Neural cell (in vitro differentiated cells): ENCODE measurements at regions not wholly inside any gene's neighbourhood (a gene's known extent, or its start where the extent isn't known, plus 50 kb on each side); places are given as distances from the start of the nearest gene placed in this dataset.
A peak's percentile ranks its signal among the peaks of the same experiment; 100 is the strongest.

ENCODE experiments used
- H2AFZ ChIP-seq: fragments of 200-600, 300-800 bp; sonication (generic), shearing (Covaris generic); 2 replicates; pipeline ENCODE4 v1.6.0; 2014; ENCODE audit warnings: low read depth, mild to moderate bottlenecking, antibody characterized with exemption, low read length, moderate library complexity
- H3F3A ChIP-seq: fragments of 200-600 bp; shearing (Covaris generic); 2 replicates; pipeline ENCODE4 v1.6.1; 2016; ENCODE audit warnings: mild to moderate bottlenecking, moderate library complexity, mixed read lengths, antibody characterized with exemption, low read length; ENCODE audit not compliant: insufficient read depth, poor library complexity, severe bottlenecking
- H3K27ac ChIP-seq: fragments of 200-600, 300-800 bp; sonication (generic), shearing (Covaris generic); 2 replicates; pipeline ENCODE4 v1.5.1; 2014; ENCODE audit warnings: mild to moderate bottlenecking, low read length, moderate library complexity
- H3K27me3 ChIP-seq: fragments of 300-800, 200-600 bp; sonication (generic), shearing (Covaris generic); 2 replicates; pipeline ENCODE4 v1.6.0; 2014; ENCODE audit warnings: mild to moderate bottlenecking, low read depth, low read length, moderate library complexity; ENCODE audit not compliant: insufficient read depth
- H3K36me3 ChIP-seq: fragments of 300-800, 200-600 bp; sonication (generic), shearing (Covaris generic); 2 replicates; pipeline ENCODE4 v1.5.1; 2014; ENCODE audit warnings: mild to moderate bottlenecking, antibody characterized with exemption, low read length, moderate library complexity; ENCODE audit not compliant: insufficient read depth
- H3K4me2 ChIP-seq: fragments of 300-800, 200-600 bp; sonication (generic), shearing (Covaris generic); 2 replicates; pipeline ENCODE4 v1.6.0; 2014; ENCODE audit warnings: mild to moderate bottlenecking, low read length
- H3K4me3 ChIP-seq: fragments of 300-800, 200-600 bp; sonication (generic), shearing (Covaris generic); 2 replicates; pipeline ENCODE4 v1.5.1; 2014; ENCODE audit warnings: mild to moderate bottlenecking, low read length, moderate library complexity
- H3K79me2 ChIP-seq: fragments of 200-600 bp; shearing (Covaris generic); replicated peaks from 2 replicates; pipeline ENCODE4 v1.6.0; 2014; ENCODE audit warnings: mild to moderate bottlenecking, low read length, moderate library complexity; ENCODE audit not compliant: insufficient read depth
- H3K9ac ChIP-seq: fragments of 300-800, 200-600 bp; sonication (generic), shearing (Covaris generic); 2 replicates; pipeline ENCODE4 v1.6.1; 2016; ENCODE audit warnings: mild to moderate bottlenecking, low read length, mixed read lengths
- H3K9me2 ChIP-seq: fragments of 200-600 bp; shearing (Covaris generic); 2 replicates; pipeline ENCODE4 v1.6.1; 2016; ENCODE audit warnings: mild to moderate bottlenecking, low read length, mixed read lengths; ENCODE audit not compliant: insufficient read depth
- H3K9me3 ChIP-seq: fragments of 200-600, 300-800 bp; sonication (generic), shearing (Covaris generic); 2 replicates; pipeline ENCODE4 v1.6.1; 2016; ENCODE audit warnings: mild to moderate bottlenecking, mixed run types, low read length, moderate library complexity, mixed read lengths
- H4K20me1 ChIP-seq: fragments of 200-600 bp; shearing (Covaris generic); 2 replicates; pipeline ENCODE4 v1.6.1; 2016; ENCODE audit warnings: mild to moderate bottlenecking, mixed run types; ENCODE audit not compliant: insufficient read depth
- CTCF ChIP-seq: fragments of 450-650 bp; IDR thresholded peaks from 2 replicates; pipeline ENCODE4 v1.5.1; 2014; ENCODE audit warnings: antibody characterized with exemption, mild to moderate bottlenecking, moderate library complexity; ENCODE audit not compliant: poor library complexity, severe bottlenecking
- EP300 ChIP-seq: fragments of 450-650 bp; conservative IDR thresholded peaks from 2 replicates; pipeline ENCODE4 v1.6.1; 2014; ENCODE audit warnings: antibody characterized with exemption, mild to moderate bottlenecking, moderate library complexity; ENCODE audit not compliant: poor library complexity, severe bottlenecking
- EZH2 ChIP-seq: fragments of 200-600, 300-800 bp; shearing (Covaris generic), sonication (generic); IDR thresholded peaks from 2 replicates; pipeline ENCODE4 v1.6.1; 2014; ENCODE audit warnings: antibody characterized with exemption, low read length, borderline replicate concordance, mild to moderate bottlenecking; ENCODE audit not compliant: insufficient read depth, poor library complexity, severe bottlenecking
- POLR2AphosphoS5 ChIP-seq: IDR thresholded peaks from 2 replicates; pipeline ENCODE4 v1.6.1; 2012
- RAD21 ChIP-seq: fragments of 450-650 bp; conservative IDR thresholded peaks from 2 replicates; pipeline ENCODE4 v1.6.1; 2014; ENCODE audit warnings: antibody characterized with exemption, mild to moderate bottlenecking, moderate library complexity
- REST ChIP-seq: IDR thresholded peaks from 2 replicates; pipeline ENCODE4 v1.6.1; 2012; ENCODE audit warnings: borderline replicate concordance
- SMC3 ChIP-seq: fragments of 450-650 bp; conservative IDR thresholded peaks from 2 replicates; pipeline ENCODE4 v1.6.1; 2014; ENCODE audit warnings: antibody characterized with exemption, mild to moderate bottlenecking, moderate library complexity; ENCODE audit not compliant: poor library complexity
- TAF1 ChIP-seq: IDR thresholded peaks from 2 replicates; pipeline ENCODE4 v1.6.1; 2012; ENCODE audit warnings: low read depth

- H3K9ac ChIP-seq = no peak overlapping the region
- no peaks in the 10 kb centered on the region for H4K20me1 ChIP-seq
- no peaks in the 10 kb centered on the region for H3K36me3 ChIP-seq
Observed at GRCh38 chrX:25196221-25196620, 180.5 kb upstream of the ARX start.

GRCh38 chrX:25191403-25191802 lies 175.6 kb upstream of the ARX start:
- H3F3A ChIP-seq = no peaks in the 10 kb centered on the region
- H3K9me2 ChIP-seq = no peaks in the 10 kb centered on the region
- no peaks in the 10 kb centered on the region for H4K20me1 ChIP-seq
- TF ChIP-seq SMC3 = no peak
- TF ChIP-seq EP300 = no peak
- peak; percentile 29 for TF ChIP-seq CTCF
- TF ChIP-seq RAD21 = no peak
- no peak overlapping the region for H3K27ac ChIP-seq
- H3K79me2 ChIP-seq = no peaks in the 10 kb centered on the region
- no peaks in the 10 kb centered on the region for H3K27me3 ChIP-seq
- H3K4me2 ChIP-seq = no peak overlapping the region
- no peak overlapping the region for H3K9ac ChIP-seq
- no peak overlapping the region for H2AFZ ChIP-seq
- no peak overlapping the region for H3K4me3 ChIP-seq
- H3K36me3 ChIP-seq = no peaks in the 10 kb centered on the region
- H3K9me3 ChIP-seq = no peaks in the 10 kb centered on the region

More at GRCh38 chrX:25196221-25196620, 180.5 kb upstream of the ARX start:
- Histone ChIP-seq H3K4me3 (no peak overlapping the region), H2AFZ (no peak overlapping the region), H3K4me2 (no peak overlapping the region), H3K9me3 (no peaks in the 10 kb centered on the region), H3K79me2 (no peaks in the 10 kb centered on the region), H3K9me2 (no peaks in the 10 kb centered on the region), H3K27ac (no peak overlapping the region), H3K27me3 (no peaks in the 10 kb centered on the region), H3F3A (no peaks in the 10 kb centered on the region)
- TF ChIP-seq RAD21 (no peak), EP300 (no peak)

GRCh38 chrX:25181775-25182174 lies 166.0 kb upstream of the ARX start:
- no peaks in the 10 kb centered on the region for H3K9me2 ChIP-seq
- H2AFZ ChIP-seq = no peak overlapping the region
- no peaks in the 10 kb centered on the region for H3K36me3 ChIP-seq
- peak overlapping the region; percentile 70 for H3K27ac ChIP-seq
- no peaks in the 10 kb centered on the region for H4K20me1 ChIP-seq
- H3K27me3 ChIP-seq = no peaks in the 10 kb centered on the region
- TF ChIP-seq TAF1 (no peak), EP300 (no peak), REST (no peak), POLR2AphosphoS5 (no peak), EZH2 (no peak), CTCF (no peak), SMC3 (no peak)
- no peaks in the 10 kb centered on the region for H3K9me3 ChIP-seq
- no peak overlapping the region for H3K4me3 ChIP-seq
- H3K4me2 ChIP-seq = no peak overlapping the region
- H3K9ac ChIP-seq = no peak overlapping the region
- no peaks in the 10 kb centered on the region for H3K79me2 ChIP-seq
- H3F3A ChIP-seq = peaks cover 4% of the 10 kb centered on the region
